GM18861 (cell line): ENCODE measurements at regions not wholly inside any gene's neighbourhood (a gene's known extent, or its start where the extent isn't known, plus 50 kb on each side); places are given as distances from the start of the nearest gene placed in this dataset.
"Not testable (repeated sequence)": the region's sequence is repeated elsewhere in the genome, so short reads cannot be mapped to it uniquely, and the experiment has no call there.

ENCODE experiments used
- ATAC-seq: cut with Tn5 transposase; IDR thresholded peaks from one replicate; pipeline ENCODE4 v1.9.1; 2021; ENCODE audit not compliant: unreplicated experiment

DNA sequence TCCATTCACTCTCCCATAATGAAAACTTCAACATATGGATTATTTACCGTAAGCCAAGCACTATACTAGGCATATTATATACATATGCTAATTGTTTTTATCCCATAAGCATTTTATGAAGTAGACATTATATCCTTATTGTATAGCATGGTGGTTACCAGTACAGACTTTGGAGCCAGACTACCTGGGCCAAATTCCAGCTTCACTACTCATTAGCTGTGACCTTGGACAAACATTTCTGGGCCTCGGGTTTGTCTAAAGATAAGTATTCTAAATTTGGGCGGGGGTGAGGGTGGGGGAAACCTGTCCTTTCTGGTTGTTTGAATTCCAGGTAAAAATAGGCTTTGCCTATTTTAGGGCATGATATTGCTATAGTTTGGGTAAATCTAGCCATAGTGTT lies 66.5 kb upstream of the P2RY1 start:
- ATAC-seq: no peak

DNA sequence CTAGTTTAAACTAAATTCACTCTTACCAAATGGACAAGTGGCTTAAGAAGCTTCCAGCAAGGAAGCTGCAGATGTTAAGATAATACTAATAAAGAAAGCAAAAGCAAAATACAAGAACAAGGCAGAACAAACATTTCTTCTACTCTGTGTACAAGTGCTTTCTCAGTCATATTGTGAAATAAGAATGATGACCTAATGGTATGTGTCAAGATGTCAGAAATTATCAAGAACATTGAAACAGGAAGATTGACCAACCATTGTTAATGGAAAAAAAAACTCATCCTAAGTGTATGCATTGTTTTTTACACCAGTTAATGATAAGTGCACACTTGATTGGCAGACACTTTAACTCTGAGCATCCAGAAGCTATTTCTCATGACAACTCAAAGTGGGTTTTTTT lies 65.4 kb upstream of the P2RY1 start:
- peak; percentile 96 for ATAC-seq

DNA sequence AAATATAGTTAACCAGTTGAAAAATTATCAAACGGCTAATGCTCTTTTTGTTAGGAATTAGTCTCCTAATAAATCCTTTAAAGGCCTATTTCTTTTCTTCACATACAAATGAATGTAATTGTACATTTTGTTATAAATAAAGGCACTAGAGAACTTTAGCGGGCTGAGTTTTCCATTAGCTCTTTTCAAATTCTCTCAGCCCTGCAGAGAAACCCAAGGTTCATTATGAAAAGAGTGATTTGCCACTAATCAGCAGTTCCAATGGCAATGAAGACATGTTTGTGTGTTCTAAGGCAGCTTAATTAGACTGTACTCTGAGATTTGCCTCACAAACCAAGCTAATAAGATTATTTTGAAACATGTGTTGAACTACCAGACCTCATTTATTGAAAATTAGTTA lies 64.6 kb upstream of the P2RY1 start:
- ATAC-seq: no peak

DNA sequence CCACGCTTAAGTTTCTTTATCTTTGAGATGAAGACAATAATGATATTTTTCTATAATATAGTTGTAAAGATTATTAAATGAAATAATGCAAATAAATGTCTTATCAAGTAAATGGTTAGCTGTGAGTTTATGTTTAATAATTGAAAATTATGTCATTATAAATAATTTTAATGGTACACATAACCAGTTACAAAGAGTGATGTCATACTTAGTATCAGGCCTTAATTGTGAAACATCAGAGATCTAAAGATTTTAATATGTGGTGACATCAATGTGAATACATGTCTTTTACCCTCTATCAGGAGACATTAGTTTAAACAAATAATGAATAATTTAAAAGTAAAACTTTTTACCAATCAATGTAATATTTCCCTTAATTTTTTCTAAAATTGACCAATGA lies 63.8 kb upstream of the P2RY1 start:
- ATAC-seq: no peak

DNA sequence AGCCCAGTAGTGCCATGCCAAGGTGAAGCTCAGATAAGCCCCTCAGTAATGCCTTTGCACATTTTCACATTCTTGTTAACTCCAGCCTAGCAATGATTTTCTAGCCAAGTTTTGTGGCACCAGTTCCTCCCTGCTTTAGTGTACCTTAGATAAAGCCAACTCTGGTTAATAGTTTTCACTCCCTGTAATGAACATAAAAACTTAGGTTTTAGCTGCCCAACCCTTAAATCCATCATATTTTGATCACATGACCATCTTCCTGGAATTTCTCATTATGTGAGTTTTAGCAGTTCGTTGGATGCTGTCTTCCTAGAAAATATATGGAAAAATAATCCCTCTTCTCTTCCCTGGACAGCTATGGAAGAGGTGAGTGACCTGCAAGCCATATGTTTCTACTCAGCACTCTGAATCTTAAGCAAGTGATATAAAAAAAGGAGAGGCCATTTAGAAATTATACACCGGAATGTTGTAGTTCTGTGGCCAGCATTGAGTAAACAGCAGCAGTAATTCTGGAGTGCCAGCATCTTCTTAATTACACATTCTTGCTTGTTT lies 62.2 kb upstream of the P2RY1 start:
- no peak for ATAC-seq

- ATAC-seq: no peak
Measured at GRCh38 chr3:152773633-152774032, 61.3 kb upstream of the P2RY1 start.

GRCh38 chr3:152774230-152774629 lies 60.7 kb upstream of the P2RY1 start:
- ATAC-seq: not testable (repeated sequence)

GRCh38 chr3:152778022-152778421 lies 56.9 kb upstream of the P2RY1 start:
- no peak for ATAC-seq

DNA sequence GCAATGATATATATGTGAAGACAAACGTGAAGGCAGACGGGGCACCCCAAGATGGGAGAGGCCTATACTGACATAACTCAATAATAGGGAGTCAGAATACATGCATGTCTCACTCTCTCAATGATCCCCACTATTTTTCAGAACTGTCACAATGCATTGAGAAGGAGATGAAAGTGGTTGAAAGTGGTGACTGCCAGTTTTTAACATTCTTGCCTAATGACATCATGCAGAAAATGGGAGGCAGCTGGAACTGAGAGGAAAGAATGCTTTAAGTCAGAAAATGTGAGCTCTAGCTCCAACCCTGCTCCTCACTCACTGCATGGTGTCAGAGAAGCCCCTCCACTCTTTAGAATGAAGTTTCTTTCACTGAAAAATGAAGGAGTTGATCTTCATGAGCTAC lies 55.3 kb upstream of the P2RY1 start:
- ATAC-seq: no peak

- ATAC-seq: no peak
Measured at GRCh38 chr3:152780553-152780952, 54.4 kb upstream of the P2RY1 start.

DNA sequence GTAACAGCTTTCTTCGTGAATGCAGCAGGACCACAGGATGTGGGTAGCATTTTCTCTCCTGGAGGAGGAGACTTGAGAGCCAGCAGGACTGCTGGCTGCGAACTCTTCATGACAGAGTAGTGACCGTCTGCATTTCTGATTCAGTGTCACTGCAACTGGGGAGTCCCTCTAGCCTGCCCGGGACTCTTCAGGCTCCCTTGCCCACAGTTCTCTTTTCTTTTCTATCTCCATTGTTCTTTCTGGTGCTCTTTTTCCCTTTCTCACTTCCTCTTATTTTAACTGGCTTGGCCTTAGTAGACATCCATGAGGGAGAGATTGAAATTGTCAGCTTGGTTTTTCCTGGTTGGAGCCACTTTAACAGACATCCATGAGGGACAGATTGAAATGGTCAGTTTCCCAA lies 49.9 kb upstream of the P2RY1 start:
- ATAC-seq: no peak
